ENCODE measurements at regions not wholly inside any gene's neighbourhood (a gene's known extent, or its start where the extent isn't known, plus 50 kb on each side); places are given as distances from the start of the nearest gene placed in this dataset.

DNA sequence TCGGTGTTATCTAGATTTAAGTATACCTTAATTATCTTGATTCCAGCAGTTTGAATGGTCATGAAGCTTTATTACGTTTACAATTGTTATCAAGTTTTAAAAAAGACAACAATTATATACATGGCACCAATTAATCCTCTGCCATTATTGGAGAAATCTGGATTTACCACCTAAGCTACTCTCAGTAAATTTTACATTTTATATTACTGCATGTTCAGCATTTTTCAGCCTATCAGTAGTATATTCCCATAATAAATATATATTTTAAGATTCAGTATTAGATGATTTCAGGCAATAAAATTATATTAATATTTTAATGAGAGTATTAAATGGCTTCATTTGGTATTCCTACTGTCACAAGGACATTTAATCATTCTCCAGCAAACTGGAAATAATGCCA is 264.5 kb upstream of the PRDM9 start:
- Histone ChIP-seq H3K4me2 (ENCODE audit: low read length) (no peak overlapping the region), H3K27ac (ENCODE audit: low read depth, low read length, poor library complexity, severe bottlenecking) (no peak overlapping the region), H3K27me3 (ENCODE audit: insufficient read depth, low read length) (no peaks in the 10 kb centered on the region), H4K20me1 (ENCODE audit: insufficient read depth, low read length) (no peaks in the 10 kb centered on the region), H3K4me1 (ENCODE audit: insufficient read depth, low read length, severe bottlenecking) (no peaks in the 10 kb centered on the region), H3F3A (ENCODE audit: insufficient read depth, low read length) (no peaks in the 10 kb centered on the region), H3K4me3 (ENCODE audit: low read depth, low read length, poor library complexity, severe bottlenecking) (no peak overlapping the region), H2AFZ (ENCODE audit: low read length) (no peak overlapping the region), H3K36me3 (ENCODE audit: insufficient read depth, low read length) (no peaks in the 10 kb centered on the region), H3K79me2 (ENCODE audit: insufficient read depth, low read length) (no peaks in the 10 kb centered on the region), H3K9me2 (ENCODE audit: low read depth, low read length) (no peaks in the 10 kb centered on the region), H3K9ac (ENCODE audit: low read length) (no peak overlapping the region), H3K9me3 (ENCODE audit: low read length) (no peaks in the 10 kb centered on the region)
- no peak for TF ChIP-seq CTCF (IDR thresholded peaks at IDR 0.05; ENCODE audit: low read length)

DNA sequence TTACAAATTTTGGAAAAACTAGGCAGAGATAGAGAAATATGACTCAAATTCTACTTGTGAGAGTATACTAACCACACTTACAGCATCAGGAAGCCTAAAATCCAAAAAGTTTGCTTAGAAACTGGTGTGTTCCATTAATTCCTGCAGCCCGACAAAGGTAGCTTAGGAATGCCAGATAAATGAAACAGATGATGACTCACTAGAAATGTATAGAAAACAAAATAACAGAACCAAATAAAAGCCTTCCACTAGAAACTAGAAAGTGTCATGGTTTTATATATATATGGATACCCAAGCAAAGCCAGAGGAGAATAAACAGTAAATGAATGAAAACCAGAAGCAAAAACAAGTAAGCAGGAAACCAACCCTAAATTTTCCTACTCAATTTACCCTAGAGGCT is 272.2 kb upstream of the PRDM9 start:
- Histone ChIP-seq H4K20me1 (ENCODE audit: insufficient read depth, low read length) (no peaks in the 10 kb centered on the region), H3K9ac (ENCODE audit: low read length) (no peak overlapping the region), H3F3A (ENCODE audit: insufficient read depth, low read length) (no peaks in the 10 kb centered on the region), H3K36me3 (ENCODE audit: insufficient read depth, low read length) (no peaks in the 10 kb centered on the region), H3K9me2 (ENCODE audit: low read depth, low read length) (no peaks in the 10 kb centered on the region; the same call in 1 of the 2 replicates), H3K27ac (ENCODE audit: low read depth, low read length, poor library complexity, severe bottlenecking) (no peak overlapping the region), H2AFZ (ENCODE audit: low read length) (no peak overlapping the region), H3K4me3 (ENCODE audit: low read depth, low read length, poor library complexity, severe bottlenecking) (no peak overlapping the region), H3K9me3 (ENCODE audit: low read length) (no peaks in the 10 kb centered on the region), H3K79me2 (ENCODE audit: insufficient read depth, low read length) (no peaks in the 10 kb centered on the region), H3K4me2 (ENCODE audit: low read length) (no peak overlapping the region), H3K4me1 (ENCODE audit: insufficient read depth, low read length, severe bottlenecking) (no peaks in the 10 kb centered on the region), H3K27me3 (ENCODE audit: insufficient read depth, low read length) (no peaks in the 10 kb centered on the region)
- no peak for TF ChIP-seq EZH2 (IDR thresholded peaks at IDR 0.05; ENCODE audit: borderline replicate concordance, low read length)
- no peak for TF ChIP-seq CTCF (IDR thresholded peaks at IDR 0.05; ENCODE audit: low read length)

DNA sequence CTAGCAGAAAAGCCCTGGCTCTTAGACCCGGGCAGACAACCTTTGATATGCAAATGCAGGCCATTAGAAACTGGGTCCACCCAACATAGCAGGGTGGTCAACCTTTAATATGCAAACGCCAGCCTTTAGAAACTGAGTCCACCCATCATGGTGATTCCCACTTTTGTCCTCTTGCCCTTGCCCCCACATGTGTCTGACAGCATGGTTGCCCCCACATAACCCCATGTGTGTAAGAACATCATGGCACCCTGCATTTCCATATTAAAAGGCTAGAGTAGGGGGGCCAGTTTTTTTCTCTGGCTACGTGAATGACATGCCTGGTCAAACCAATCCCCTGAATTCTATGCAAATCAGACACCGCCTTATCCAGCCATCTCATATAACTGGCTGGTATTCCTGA is 273.2 kb upstream of the PRDM9 start:
- Histone ChIP-seq H3F3A (ENCODE audit: insufficient read depth, low read length) (no peaks in the 10 kb centered on the region), H4K20me1 (ENCODE audit: insufficient read depth, low read length) (no peaks in the 10 kb centered on the region), H3K4me2 (ENCODE audit: low read length) (no peak overlapping the region), H3K27ac (ENCODE audit: low read depth, low read length, poor library complexity, severe bottlenecking) (no peak overlapping the region), H2AFZ (ENCODE audit: low read length) (no peak overlapping the region), H3K4me3 (ENCODE audit: low read depth, low read length, poor library complexity, severe bottlenecking) (no peak overlapping the region), H3K36me3 (ENCODE audit: insufficient read depth, low read length) (no peaks in the 10 kb centered on the region), H3K9me2 (ENCODE audit: low read depth, low read length) (no peaks in the 10 kb centered on the region; the same call in 1 of the 2 replicates), H3K4me1 (ENCODE audit: insufficient read depth, low read length, severe bottlenecking) (no peaks in the 10 kb centered on the region), H3K9ac (ENCODE audit: low read length) (no peak overlapping the region), H3K9me3 (ENCODE audit: low read length) (no peaks in the 10 kb centered on the region), H3K79me2 (ENCODE audit: insufficient read depth, low read length) (no peaks in the 10 kb centered on the region), H3K27me3 (ENCODE audit: insufficient read depth, low read length) (no peaks in the 10 kb centered on the region)
- TF ChIP-seq EZH2 (IDR thresholded peaks at IDR 0.05; ENCODE audit: borderline replicate concordance, low read length), result no peak
- TF ChIP-seq CTCF (IDR thresholded peaks at IDR 0.05; ENCODE audit: low read length), result no peak
